RKO (cell line): ENCODE measurements at regions not wholly inside any gene's neighbourhood (a gene's known extent, or its start where the extent isn't known, plus 50 kb on each side); places are given as distances from the start of the nearest gene placed in this dataset.

Experiments used
- DNase-seq: peaks from one replicate; pipeline ENCODE4 v3.0.0-alpha.2; 2016; ENCODE audit warnings: low spot score

DNA sequence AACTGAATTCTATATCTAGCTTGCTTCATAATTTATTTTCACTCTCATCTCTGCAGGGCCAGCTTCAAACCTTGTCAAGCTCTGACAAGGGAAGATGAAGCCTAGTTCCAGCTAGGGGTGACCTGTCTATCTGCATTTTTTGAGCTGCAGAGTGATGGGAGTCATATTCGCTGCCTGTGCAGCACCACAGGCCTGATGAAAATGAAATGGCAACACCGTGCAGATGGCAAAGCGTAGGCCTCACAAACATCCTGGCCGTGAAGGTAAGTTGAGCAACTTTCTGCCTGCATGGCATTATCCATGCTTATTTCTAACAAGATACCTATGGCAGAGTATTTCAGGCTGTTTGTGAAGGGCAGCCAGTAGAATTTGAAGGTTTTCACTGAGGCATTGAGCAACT, 86.4 kb upstream of the C1QTNF9B start:
- DNase-seq, result no peak

DNA sequence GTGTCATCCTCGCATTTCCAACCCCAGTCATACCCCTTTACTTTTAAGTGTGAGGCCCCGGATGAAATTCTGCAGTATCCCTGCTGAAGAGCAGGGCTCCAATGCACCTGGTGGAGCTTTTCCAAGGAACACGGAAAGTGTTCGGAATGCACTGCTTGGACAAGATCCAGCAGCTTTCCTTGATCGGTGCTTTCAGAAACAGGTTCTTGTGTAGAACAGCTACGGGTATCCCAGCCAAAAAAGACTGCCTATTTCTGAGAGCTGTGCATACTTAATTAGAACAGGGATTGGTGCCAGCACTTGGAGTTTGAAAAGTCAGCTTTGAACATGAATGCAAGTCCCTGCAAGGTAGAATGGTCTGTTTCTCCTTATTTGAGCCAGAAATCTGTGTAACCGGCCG, 87.2 kb upstream of the C1QTNF9B start:
- DNase-seq, result no peak

DNA sequence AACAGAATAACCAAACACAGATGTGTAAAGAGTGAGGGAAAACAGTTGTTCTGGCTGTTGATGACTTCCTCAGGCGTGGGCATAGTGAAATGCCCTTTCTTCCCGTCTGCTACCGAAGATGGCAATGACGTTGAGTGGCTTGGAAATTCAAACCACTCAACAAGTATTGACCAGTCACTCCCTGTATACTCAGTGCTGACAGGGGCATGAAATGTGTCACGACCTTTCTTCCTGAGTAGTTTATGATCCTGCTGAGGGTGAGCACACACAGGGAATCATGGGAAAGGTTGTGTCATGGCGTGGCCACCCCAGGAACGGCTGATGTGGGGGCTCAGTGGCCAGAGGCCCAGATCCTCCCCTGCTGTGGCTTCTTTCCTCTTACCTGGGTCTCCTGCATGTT, 87.8 kb upstream of the C1QTNF9B start:
- no peak for DNase-seq

DNA sequence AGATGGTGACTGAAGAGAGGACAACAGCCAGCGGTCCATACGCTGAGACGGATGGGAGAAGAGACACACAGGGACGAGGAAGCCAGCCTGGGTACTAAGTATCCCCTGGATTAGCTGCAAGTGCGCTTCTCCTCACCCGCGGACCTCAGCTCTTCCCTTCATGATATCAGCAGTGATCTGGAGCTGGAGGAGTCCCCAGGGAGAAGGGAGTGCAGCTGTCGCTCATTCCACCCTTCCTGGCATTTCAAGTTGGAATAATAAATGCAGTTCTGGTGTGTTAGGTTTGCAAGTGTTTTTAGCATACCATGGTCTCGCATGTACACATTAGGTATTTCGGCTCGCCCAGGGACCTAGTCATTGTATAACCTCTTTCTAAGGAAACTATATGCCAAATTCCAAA, 88.5 kb upstream of the C1QTNF9B start:
- no peak for DNase-seq

DNA sequence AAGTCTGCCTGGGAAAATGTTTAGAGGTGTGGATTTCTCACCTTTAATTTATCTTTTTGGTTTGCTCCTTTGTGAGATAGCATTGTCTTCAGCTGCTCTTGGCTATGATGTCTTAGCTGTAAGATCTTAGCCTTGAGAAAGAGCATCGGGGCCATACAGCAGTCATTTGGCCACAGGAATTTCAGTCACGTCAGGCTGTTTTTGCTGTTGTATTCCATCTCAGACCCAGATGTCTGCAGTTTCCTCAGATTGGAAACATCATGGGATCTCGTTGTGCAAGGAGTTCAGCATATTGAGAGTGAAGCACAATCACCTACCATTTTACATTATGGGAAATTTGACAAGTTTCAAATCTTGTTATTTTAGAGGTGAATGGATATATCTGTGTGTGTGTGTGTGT, 89.3 kb upstream of the C1QTNF9B start:
- DNase-seq, result no peak

DNA sequence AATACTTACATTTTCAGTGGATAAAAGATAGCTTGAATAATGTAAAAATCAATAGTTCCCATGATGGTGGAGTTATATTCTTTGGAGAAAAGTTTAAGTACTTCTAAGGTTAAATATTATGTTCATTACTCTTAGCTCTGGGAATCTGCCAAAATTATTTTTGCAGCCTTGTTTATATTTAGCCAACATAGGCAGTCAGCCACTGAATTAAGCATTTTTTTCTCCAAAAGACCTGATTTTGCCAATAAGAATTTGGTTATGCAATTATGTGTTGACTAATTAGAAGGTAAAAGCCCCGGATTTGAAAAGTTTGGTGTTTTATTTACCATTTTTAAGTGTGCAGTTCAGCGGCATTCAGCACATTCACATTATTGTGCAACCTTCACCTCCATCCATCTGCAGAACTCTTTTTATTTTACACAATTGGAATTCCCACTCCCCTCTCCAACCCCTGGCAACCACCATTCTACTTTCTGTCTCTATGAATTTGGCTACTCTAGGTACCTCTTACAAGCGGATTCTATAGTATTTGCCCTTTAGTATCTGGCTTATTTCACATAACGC, 90.1 kb upstream of the C1QTNF9B start:
- DNase-seq, result no peak

DNA sequence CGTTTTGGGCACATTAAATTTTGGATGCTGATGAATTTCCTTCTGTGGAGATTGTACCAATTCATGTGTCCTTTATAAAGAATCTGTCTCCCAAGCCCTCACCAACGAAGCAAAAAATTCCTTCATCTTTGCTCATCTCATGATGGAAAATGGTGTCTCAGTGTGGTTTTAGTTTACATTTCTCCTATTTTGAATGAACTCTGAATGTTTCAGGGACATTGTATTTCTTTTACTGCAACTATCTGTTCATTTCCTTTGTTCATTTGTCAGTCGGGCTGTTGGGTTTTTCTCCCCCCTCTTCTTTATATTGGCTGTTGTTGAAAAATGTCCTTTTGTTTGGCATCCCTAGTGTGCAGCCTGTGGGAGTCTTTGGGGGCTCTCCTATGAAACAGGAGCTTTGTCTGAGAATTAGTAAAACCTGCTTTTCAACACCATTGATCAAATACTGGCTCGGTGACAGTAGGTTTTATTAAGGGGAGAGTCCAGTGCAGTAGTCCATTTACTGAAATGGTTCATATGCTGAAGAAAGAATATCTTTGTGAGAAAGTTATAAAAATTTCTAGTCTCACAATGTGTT, 91.3 kb upstream of the C1QTNF9B start:
- DNase-seq, result no peak

DNA sequence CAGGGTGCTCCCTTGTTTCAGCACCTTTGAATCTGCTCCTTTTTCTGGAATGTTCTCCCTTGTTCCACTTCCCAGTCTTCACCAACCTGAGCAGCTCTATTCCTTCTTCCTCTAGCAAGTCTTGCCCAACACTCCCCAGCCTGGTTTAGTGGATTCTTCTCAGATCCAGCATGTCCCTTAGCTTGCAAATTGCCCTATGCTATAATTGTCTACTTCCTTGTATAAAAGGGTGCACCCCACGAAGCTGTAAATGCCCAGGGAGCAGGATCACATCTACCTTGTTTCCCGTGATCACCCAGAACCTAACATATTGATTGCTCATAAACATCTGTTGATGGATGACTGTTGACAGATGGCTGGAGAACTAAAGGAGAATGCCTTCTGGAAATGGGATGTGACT, 93.2 kb upstream of the C1QTNF9B start:
- DNase-seq, result no peak

DNA sequence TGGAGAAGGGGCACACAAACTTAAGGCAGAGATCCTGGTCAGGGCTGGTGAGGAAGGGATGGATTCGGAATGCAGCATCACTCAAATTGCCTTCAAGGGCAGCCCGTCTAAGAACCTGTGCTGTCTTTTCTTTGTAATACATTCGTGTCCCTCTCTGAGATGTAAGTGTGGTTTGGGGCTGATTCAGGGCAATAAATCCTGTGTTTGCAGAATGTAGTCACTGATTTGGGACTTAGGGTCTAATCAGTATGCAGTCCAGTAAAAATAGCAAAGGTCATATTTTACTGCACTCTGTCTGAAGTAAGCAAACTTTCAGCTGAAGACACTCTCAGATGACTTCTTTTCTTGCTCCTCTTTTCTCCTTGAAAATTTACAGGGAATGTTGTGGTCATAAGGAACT, 93.8 kb upstream of the C1QTNF9B start:
- DNase-seq, result no peak

DNA sequence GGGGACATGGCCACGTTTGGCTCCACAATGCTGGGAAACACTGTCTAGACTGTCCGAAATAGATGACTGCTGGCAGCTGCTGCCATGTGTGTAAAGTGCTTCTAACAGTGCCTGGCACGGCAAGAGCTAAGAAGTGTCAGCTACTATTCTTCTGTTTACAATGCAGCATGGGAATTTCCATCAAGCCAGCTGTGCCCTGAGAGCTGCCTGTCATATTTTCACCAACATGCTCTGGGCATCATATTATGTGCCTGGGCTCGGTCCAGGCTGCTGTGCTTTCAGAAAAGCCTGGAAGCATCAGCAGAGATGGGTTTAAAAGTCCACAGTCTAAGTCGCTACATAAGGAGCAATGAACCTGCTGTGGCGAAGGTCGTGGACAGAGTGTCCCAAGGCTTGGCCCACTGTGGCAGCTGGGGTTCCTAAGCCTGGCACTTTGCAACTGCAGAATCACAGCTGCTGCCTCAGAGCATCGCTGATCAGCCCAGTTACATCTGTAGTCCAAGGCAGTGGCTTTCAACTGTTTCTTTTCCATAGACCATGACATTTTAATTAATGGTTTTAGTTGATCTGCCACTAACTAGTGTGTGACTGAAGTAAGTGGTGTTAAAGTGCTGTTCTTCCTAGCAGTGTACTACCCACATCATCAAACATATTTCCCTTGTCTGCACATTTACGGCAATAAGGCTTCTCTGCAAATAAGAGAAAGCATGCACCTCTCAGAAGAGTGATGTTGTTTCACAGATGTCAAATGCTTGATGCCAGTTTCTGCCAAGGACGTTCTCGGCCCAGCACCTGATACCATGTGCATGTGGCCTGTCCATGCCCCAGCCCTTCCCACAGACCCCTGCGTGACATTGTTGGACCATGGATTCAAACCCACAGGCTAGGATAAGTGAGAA, 95.7 kb upstream of the C1QTNF9B start:
- DNase-seq, result no peak

DNA sequence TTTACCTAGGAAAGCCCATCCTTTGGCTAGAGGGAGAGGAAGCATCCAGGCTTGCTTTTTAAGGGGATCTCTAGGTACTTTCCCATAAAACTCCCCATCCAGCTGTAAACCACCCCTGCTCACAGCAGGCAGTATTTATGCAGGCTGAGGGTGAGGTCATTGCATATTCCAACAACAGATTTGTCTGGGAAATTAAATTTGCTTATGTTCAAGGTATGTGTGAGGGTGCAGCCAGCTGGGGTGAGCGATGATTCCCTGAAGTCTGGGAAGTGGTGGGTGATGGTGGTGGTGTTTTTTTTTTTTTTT, 96.3 kb upstream of the C1QTNF9B start:
- DNase-seq, result no peak

DNA sequence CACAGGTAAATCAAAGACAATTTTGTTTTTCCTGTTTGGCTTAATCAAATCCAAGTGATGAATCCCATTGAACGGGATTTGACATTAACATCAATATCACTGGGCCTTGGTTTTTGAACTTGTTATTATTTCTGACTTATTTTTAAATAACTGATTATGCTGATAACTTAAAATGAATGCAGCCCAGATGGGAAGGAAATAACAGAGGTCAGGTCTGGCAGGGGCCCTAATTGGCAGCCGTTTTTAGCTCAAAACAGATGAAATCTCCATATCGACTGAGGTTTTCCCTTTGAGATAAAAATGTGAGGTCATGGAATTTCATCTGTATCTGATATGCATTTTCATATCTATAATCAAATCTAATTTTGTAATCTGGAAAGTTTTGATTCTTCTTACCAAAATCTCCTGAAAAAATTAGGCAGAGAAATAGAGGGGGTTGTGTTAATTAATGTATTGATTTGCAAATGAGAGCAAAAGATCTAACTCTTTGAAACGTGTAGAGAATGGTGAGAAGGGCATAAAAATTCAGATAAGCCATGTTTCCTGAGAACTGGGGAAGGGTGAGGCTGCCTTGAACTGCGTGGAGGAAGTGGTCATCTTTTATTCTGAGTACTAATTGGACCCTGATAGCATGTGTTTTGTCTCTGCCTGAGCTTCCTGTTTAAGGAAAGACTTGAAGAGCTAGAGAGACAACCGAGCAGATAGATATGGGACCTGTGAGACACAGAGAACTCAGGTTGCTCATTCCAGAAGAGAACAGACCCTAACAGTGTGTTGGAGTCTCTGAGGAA, 98.2 kb upstream of the C1QTNF9B start:
- DNase-seq, result no peak

DNA sequence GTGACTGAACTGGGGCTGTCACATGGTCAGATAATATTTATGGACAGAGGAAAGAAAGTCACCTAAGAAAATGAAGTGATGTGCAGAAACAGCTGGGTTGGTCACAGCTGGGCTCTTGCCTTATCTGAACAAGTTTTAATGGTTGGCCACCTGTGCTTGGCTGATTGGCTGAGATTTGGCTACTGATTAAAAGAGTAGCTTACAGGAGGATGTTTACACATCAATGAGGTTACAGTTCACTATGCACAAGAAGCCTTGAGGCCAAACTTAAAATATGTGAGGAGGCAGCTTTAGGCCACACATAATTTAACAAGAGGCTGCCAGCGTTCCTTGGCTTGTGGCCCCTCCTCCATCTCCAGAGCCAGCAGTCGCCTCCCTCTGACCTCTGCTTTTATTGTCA, 99.2 kb upstream of the C1QTNF9B start:
- no peak for DNase-seq

DNA sequence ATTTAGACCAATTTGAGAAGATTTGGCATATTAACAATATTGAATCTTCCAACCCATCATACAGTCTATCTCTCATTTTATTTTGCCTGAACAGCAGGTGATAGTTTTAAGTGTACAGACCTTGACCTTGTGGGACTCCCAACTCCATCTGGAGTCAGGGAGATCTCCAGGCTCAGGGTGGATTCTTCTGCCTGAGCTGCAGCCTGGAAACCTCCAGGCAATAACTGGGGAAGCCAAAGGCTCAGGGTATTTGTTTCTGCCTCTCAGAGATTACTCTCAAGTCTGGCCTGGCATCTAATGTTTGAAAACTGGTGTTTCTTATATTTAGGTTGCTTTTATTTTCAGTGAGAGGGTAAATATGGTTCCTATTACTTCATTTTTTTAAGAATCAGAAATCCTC, 102.1 kb upstream of the C1QTNF9B start:
- DNase-seq, result no peak

DNA sequence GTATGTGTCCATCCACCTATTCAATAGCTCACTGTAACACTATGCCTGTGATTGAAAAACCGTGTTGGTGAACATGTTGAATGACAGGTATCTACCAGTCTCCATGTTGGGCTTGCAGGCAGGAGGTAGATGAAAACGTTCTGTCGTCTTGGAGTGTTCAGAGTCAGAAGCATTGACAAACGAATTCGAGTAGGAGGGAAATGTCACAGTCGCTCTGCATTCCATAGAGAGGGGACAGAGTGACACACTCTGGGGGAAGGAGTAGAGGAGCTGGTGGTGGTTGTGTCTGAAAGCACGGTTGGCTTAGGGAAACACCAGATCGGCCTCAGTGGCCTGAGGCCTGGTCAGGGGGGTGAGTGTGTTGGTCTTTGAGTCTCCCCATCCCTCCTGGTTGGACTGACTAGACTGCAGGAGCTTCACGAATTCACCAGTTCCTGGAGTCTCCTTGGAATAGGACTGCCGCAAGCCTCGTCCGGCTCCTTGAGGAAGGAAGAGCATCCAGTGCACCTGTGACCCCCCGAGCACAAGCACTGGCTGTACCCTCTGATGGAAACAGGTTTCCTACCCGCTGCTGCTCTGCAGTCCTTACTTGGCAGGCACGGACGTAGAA, 105.0 kb upstream of the C1QTNF9B start:
- no peak for DNase-seq

DNA sequence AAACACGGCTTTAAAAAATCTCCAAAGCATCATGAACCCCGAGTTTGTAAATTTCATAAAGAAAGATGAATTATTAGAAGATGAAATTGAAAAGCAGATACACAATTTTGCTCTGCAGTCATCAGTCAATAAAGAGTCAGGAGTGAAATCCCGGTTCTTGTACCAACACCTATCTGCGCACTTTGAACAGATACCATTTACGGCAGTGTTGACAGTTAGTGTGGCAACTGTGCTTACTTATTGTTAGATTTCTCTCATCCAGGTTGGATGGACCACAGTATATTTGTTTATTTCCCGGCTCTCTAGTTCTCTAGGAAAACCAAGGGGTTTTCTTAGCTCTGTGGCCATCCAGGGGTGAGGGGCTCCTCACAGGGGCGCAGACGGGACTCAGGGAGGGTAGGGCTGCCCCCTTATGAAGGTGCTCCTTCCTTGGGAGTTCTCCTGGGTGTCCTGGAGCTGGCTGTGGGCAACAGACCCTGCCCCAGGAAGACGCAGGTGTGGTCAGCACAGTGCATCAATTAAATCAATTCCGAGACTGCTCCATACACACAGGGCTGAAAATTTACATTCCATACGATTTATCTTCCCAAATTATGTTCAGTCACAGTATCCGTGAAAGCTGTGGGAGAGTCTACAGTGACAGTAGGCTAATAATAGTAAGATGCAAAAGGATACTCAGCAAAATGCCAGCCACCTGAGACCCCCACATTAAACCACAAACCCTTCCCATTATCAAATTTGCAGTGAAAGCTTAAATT, 107.0 kb upstream of the C1QTNF9B start:
- DNase-seq, result no peak

DNA sequence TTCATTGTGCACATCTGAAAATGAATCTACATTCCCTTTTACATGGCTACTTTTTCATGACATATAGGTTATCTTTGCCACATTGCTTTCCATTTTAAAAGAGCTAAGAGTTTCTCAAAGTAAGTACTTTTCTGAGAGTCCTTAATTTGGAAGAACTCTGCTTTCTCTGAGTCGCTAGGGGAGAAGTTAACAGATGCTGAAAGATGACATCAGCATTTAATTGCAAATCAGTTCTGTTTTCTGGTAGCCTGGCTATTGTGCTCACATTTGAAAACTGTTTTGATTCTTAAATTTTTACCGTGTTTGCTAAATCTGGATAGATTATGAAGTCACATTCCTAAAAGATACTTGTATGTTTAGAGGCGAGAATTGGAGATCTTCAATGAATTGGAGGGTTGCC, 107.7 kb upstream of the C1QTNF9B start:
- DNase-seq, result no peak

DNA sequence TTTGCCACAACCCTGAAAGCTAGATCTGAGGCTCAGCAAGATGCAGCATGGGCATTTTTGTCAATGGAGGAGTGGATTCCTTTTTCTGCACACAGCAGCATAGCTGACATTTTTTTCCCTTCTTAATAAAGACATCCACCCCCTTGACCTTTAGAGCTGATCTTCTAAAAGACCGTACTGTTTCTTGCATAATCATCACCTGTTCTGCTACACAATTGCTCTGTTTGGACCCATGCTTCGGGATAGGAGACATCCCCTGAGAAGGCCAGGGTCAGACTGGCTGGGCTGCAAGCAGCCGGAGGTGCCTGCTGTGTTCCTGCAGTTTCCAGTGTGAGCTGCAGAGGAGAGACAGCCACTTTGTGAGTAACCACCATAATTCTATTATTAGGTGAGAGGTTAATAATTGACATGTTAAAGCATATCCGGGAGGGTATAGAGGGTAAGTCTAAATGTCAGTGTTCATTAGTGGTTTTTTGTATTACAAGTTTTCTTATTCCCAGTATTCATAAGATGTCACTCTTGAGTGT, 108.5 kb upstream of the C1QTNF9B start:
- no peak for DNase-seq

DNA sequence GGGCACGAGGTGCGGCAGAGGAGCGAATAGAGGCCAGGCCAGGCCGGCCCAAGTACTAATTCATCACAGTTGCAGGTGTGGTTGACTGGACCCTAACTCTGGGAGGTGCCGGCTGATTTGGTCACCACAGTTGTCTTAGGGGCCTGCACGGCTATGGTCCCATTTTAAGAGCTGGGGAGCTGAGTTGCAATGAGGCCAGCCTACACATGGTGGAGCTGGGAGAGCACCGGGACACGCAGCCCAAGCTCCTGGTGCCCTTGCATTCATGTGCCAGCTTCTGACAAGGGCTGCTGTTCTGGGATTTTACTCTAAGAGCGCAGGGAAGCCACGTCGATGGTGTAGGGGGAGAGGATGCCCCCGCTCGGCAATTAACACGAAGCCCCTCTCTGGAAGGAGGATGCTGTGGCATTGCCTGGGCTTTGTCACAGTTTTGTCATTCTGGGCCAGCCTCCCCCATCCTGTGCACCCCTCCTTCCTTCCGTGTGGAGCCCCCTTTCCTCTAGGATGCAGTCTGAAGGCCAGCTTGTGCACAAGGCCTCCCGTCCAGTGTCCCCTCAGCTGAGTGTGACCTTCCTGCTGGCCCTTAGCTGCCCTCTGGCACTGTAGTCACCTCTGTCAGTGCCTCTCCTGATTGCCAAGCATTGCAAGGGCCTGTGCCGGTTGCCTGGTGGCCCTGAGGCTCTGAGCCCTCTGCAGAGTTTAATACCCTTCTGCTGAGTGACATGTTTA, 109.4 kb upstream of the C1QTNF9B start:
- DNase-seq, result no peak

DNA sequence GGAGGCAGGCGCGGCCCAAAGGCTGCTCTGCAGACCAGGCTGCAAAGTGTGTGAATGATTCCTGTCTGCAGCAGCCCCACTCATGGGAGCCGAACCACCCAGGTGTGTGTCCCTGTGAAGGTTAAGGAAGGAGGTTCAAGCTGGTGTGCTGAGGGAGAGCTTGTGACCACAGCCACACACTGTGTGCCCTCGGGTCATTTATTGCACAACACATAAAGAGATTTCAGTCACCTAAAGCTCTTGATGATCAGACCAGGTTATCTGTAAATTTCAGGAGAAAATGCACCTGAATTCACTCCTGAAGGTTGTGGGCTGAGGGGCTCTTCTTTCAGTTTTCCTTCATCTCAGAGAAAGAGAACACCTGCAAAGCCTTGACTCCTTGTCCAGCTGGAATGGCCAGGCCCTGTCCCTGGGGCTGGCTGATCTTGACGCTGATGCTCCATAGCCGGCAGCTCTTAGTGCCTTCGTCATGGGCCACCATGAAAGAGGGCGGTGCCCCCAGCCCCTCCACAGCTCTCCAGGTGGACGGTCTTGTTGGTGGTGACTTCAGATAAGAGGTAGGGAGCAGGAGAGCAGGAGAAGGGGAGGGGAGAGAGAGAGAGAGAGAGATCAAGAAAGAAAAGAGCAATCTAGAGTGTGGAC, 110.8 kb upstream of the C1QTNF9B start:
- no peak for DNase-seq
